Lung (tissue), 11 donors: ENCODE measurements at regions not wholly inside any gene's neighbourhood (a gene's known extent, or its start where the extent isn't known, plus 50 kb on each side); places are given as distances from the start of the nearest gene placed in this dataset.

Experiments used
- ATAC-seq: fragments of 200-7000 bp; cut with Tn5 transposase; one replicate; pipeline ENCODE4 v1.9.1; 2020; ENCODE audit warnings: moderate number of reproducible peaks; ENCODE audit not compliant: insufficient read depth, low FRiP score
- DNase-seq, 3 donors: peaks; one replicate each; pipeline ENCODE4 v3.0.0-alpha.2; 2013 to 2017
- H3K27ac ChIP-seq, 2 donors: one replicate each; pipeline ENCODE4 v1.5.1; 2013; ENCODE audit warnings: mild to moderate bottlenecking in 2 of 2, moderate library complexity in 2 of 2, control low read depth in 1 of 2, inconsistent platforms in 1 of 2, low read depth in 1 of 2, low read length in 1 of 2
- H3K27me3 ChIP-seq, 3 donors: one replicate each; pipeline ENCODE4 v1.5.1; 2013; ENCODE audit warnings: low read length in 2 of 3; ENCODE audit not compliant: control insufficient read depth in 3 of 3, insufficient read depth in 3 of 3
- H3K36me3 ChIP-seq, 4 donors: one replicate each; pipeline ENCODE4 v1.5.1; 2013; ENCODE audit warnings: low read length in 4 of 4, mild to moderate bottlenecking in 1 of 4, moderate library complexity in 1 of 4; ENCODE audit not compliant: control insufficient read depth in 4 of 4, insufficient read depth in 4 of 4
- H3K4me1 ChIP-seq, 5 donors: one replicate each; pipeline ENCODE4 v1.5.1; 2013; ENCODE audit warnings: low read length in 5 of 5, mild to moderate bottlenecking in 2 of 5, moderate library complexity in 1 of 5; ENCODE audit not compliant: control insufficient read depth in 5 of 5, insufficient read depth in 5 of 5
- H3K4me3 ChIP-seq: one replicate; pipeline ENCODE4 v1.5.1; 2013; ENCODE audit warnings: mild to moderate bottlenecking, control low read depth, moderate library complexity
- H3K9ac ChIP-seq, 2 donors: one replicate each; pipeline ENCODE4 v1.5.1; 2013; ENCODE audit warnings: low read length in 2 of 2, control low read depth in 1 of 2; ENCODE audit not compliant: insufficient read depth in 1 of 2
- H3K9me3 ChIP-seq, 4 donors: one replicate each; pipeline ENCODE4 v1.5.1; 2013; ENCODE audit warnings: low read length in 3 of 4, mild to moderate bottlenecking in 1 of 4, moderate library complexity in 1 of 4; ENCODE audit not compliant: control insufficient read depth in 4 of 4, insufficient read depth in 3 of 4
- WGBS, 2 donors: extraction: QIAGEN DNeasy Blood & Tissue Kit; methylation state at CpG; one replicate each; pipeline ENCODE4 v1.1.7; 2013; 5-methylcytosine and 5-hydroxymethylcytosine counted together
- TF ChIP-seq, protein P1 (sequence below): IDR thresholded peaks from 2 replicates; pipeline ENCODE4 v1.5.1; 2012; ENCODE audit warnings: mild to moderate bottlenecking; ENCODE audit errors: control extremely low read depth, extremely low read depth
- donor health status: control.
- donor health status: control.
- donor health status: Bipolar disorder and iron deficiency.
- donor health status: healthy.
- donor health status: DM: yes; HTN: yes; CAD: no.

DNA sequence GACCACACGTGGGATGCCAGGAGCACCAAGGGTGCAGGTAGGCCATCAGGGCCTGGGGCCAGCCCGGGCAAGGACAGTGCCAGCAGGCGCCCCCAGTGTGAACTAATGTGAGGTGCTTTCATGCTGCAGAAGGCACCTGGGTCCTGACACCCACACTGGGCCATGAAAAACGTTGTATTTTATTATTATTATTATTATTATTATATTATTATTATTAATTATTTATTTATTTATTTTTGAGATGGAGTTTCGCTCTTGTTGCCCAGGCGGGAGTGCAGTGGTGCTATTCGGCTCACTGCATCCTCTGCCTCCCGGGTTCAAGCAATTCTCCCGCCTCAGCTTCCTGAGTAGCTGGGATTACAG lies 1267.3 kb downstream of the BRD1 start:
- Histone ChIP-seq H3K36me3 (no peaks in the 10 kb centered on the region), H3K9me3 (peaks cover 0 to 2% (median 0%) of the 10 kb centered on the region in 4 donors), H3K9ac (no peak overlapping the region), H3K4me3 (no peak overlapping the region), H3K27ac (no peak overlapping the region), H3K4me1 (no peaks in the 10 kb centered on the region), H3K27me3 (no peaks in the 10 kb centered on the region)
- 90% methylated on average over 9 of the region's 9 CpGs for WGBS, 2 donors
- DNase-seq (no peak), ATAC-seq (no peak)
- TF ChIP-seq, protein P1, sequence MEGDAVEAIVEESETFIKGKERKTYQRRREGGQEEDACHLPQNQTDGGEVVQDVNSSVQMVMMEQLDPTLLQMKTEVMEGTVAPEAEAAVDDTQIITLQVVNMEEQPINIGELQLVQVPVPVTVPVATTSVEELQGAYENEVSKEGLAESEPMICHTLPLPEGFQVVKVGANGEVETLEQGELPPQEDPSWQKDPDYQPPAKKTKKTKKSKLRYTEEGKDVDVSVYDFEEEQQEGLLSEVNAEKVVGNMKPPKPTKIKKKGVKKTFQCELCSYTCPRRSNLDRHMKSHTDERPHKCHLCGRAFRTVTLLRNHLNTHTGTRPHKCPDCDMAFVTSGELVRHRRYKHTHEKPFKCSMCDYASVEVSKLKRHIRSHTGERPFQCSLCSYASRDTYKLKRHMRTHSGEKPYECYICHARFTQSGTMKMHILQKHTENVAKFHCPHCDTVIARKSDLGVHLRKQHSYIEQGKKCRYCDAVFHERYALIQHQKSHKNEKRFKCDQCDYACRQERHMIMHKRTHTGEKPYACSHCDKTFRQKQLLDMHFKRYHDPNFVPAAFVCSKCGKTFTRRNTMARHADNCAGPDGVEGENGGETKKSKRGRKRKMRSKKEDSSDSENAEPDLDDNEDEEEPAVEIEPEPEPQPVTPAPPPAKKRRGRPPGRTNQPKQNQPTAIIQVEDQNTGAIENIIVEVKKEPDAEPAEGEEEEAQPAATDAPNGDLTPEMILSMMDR, result no peak

DNA sequence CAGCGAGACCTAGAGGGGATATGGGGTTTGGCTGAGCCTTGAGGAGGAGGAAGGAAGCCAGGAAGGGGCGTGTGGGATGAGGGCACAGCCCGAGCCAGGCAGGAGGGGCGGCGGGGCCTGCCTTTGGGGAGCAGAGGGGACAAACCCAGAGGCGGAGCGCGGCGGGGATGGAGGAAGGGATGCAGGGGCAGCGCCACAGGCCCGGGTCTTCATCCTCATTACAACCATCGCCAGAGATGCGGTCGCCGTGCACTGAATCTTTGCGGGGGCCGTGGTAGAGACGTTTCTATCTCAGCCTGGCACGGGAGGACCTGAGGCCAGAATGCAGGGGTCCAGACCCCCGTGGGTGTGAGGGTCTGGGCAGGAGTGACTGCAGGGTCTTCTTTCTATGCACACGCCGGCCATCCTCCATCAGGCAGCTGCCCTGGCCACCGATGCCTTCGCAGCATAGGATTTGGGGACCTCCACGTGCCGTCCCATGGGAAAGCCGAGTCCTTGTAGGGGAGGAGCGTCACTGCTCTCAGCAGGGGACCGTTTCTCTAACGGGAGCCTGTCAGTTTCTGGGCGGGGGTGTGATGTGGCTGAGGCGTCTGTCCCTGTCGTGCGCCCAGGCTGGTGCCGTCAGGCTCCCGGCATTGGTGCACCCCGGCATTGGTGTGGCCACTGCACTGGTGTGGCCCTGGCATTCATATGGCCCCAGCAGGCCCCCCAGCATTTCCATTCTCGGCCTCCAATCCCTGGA lies 1267.9 kb downstream of the BRD1 start:
- Histone ChIP-seq H3K4me1 (no peaks in the 10 kb centered on the region), H3K27ac (no peak overlapping the region), H3K27me3 (no peaks in the 10 kb centered on the region), H3K4me3 (no peak overlapping the region), H3K9ac (no peak overlapping the region), H3K36me3 (no peaks in the 10 kb centered on the region), H3K9me3 (peaks cover 0 to 4% (median 0%) of the 10 kb centered on the region in 4 donors)
- no peak for ATAC-seq
- DNase-seq, result no peak
- 78% methylated on average over 38 of the region's 38 CpGs for WGBS, 2 donors
- TF ChIP-seq, protein P1, result no peak

DNA sequence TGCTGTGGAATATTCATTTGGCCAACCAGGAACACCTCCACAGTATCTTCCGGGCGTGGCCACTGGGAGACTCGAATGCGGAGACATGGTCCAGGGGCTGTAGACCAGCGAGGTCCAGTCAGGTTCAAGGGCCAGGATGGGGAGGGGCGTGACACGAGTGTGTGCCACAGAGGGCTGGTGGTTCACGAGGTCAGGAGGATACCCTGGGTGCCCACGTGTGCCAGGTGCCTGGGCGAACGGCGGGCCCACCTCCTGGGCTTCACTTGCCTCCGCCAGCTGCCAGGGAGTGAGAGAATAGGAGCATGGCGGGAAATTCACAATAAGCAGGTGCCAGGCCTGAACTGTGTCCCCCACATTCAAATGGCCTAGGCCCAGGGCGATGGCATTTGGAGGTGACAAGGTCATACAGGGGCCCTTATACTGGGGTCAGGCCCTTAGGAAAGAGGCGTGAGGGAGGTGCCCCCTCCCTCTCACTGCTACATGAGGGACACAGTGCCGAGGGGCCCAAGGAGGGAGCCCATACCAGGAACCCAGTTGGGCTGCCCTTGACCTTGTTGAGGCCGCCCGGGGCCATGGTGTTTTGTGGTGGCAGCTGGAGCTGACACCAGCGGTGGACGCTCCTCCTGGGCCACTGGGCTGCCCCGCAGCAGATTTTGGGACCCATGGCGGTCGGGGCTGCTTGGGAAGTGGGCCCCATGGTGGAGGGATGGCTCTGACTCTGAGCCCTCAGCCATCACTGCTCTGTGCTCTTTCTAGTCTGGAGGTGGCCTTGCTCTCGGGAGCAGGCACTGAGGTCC lies 1268.9 kb downstream of the BRD1 start:
- H3K4me3 ChIP-seq, result no peak overlapping the region
- peaks cover 0 to 4% (median 0%) of the 10 kb centered on the region in 4 donors for H3K9me3 ChIP-seq
- H3K27me3 ChIP-seq, result no peaks in the 10 kb centered on the region
- H3K36me3 ChIP-seq, result no peaks in the 10 kb centered on the region
- TF ChIP-seq, protein P1, result no peak
- no peaks in the 10 kb centered on the region for H3K4me1 ChIP-seq
- H3K9ac ChIP-seq, result no peak overlapping the region
- ATAC-seq (no peak), DNase-seq (no peak)
- 93 to 95% methylated on average over 25 of the region's 25 CpGs for WGBS, 2 donors
- no peak overlapping the region for H3K27ac ChIP-seq
